ENCODE measurements at regions not wholly inside any gene's neighbourhood (a gene's known extent, or its start where the extent isn't known, plus 50 kb on each side); places are given as distances from the start of the nearest gene placed in this dataset.

DNA sequence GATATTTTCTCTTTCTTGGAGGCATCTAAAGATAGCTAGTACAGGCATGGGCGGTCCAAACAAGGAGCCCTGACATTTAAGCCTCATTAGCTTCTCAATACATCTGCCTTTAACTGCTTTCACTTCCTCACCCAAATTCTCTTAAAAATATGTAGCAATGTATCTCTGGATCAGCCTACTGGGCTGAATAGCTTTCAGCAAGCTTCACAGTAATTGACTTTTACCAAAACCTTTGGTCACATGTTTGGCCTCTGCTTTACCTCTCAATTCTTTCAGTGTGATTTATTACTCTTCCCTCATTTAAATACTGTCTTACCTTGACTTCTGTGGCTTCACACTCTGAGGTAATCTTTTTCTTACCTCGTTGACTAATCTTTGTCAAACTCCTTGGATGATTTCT lies 1618.1 kb downstream of the GRIK2 start:
- WGBS (ENCODE audit: insufficient coverage, insufficient read length), result no CpG with 5 or more reads among the region's 2 CpGs
- Histone ChIP-seq H3K4me1 (ENCODE audit: control insufficient read depth, insufficient read depth, low read length) (no peaks in the 10 kb centered on the region), H3K27ac (ENCODE audit: low read length) (no peak overlapping the region), H3K36me3 (ENCODE audit: control insufficient read depth, insufficient read depth, low read length) (no peaks in the 10 kb centered on the region), H3K4me3 (ENCODE audit: low read length) (no peak overlapping the region), H3K27me3 (ENCODE audit: control insufficient read depth, insufficient read depth, low read length) (no peaks in the 10 kb centered on the region), H3K9me3 (ENCODE audit: control insufficient read depth, insufficient read depth, low read length) (no peaks in the 10 kb centered on the region)
- no peak for DNase-seq (ENCODE audit: low read depth, low spot score)

DNA sequence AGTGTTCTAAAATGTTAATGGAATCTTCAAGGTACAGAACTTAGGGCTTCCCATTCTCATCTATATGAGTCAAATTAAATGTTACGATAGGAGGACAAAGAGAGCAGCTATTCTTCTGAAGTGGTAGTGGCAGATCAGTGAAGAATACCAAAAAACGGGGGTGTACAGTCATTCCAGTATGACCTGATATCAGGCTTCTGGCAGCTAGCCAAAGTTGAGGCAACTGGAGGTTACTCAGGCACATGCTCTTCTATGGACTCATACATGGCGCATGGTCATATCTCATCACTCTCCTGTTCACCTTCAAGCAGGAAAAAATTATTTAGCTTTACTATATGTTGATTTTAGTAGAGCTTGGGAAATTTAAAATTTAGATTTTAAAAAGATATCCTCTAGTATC lies 1608.8 kb downstream of the GRIK2 start:
- no peaks in the 10 kb centered on the region; the same call in 1 of the 2 replicates for H3K4me1 ChIP-seq (ENCODE audit: control insufficient read depth, insufficient read depth, low read length)
- H3K27me3 ChIP-seq (ENCODE audit: control insufficient read depth, insufficient read depth, low read length), result no peaks in the 10 kb centered on the region
- no peak overlapping the region for H3K4me3 ChIP-seq (ENCODE audit: low read length)
- no peak overlapping the region for H3K27ac ChIP-seq (ENCODE audit: low read length)
- H3K9me3 ChIP-seq (ENCODE audit: control insufficient read depth, insufficient read depth, low read length), result no peaks in the 10 kb centered on the region
- no peak for DNase-seq (ENCODE audit: low read depth, low spot score)
- WGBS (ENCODE audit: insufficient coverage, insufficient read length), result no CpG with 5 or more reads among the region's 3 CpGs
- no peaks in the 10 kb centered on the region for H3K36me3 ChIP-seq (ENCODE audit: control insufficient read depth, insufficient read depth, low read length)

DNA sequence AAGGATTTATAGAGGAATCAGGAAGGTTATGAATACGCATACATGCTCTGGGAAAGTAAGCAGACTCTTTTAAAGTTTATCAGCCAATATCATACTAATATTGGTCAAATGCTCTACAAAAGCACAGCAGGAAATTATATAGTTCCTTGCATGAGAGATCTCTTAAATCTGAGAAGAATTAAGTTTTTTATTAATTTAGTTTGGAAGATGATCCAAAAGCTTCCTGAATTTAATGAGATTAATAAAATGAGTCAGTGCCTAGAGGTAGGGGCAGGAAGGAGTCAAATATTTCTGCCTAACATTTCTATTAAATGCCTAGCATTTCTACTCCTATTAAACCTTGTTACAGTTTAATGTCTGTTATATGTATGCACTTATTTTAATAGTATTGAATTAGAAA lies 1608.2 kb downstream of the GRIK2 start:
- H3K27me3 ChIP-seq (ENCODE audit: control insufficient read depth, insufficient read depth, low read length), result no peaks in the 10 kb centered on the region
- no peak overlapping the region for H3K4me3 ChIP-seq (ENCODE audit: low read length)
- DNase-seq (ENCODE audit: low read depth, low spot score), result no peak
- no peaks in the 10 kb centered on the region; the same call in 1 of the 2 replicates for H3K4me1 ChIP-seq (ENCODE audit: control insufficient read depth, insufficient read depth, low read length)
- H3K27ac ChIP-seq (ENCODE audit: low read length), result no peak overlapping the region
- H3K36me3 ChIP-seq (ENCODE audit: control insufficient read depth, insufficient read depth, low read length), result no peaks in the 10 kb centered on the region
- WGBS (ENCODE audit: insufficient coverage, insufficient read length), result no CpG with 5 or more reads among the region's 1 CpG
- no peaks in the 10 kb centered on the region for H3K9me3 ChIP-seq (ENCODE audit: control insufficient read depth, insufficient read depth, low read length)

DNA sequence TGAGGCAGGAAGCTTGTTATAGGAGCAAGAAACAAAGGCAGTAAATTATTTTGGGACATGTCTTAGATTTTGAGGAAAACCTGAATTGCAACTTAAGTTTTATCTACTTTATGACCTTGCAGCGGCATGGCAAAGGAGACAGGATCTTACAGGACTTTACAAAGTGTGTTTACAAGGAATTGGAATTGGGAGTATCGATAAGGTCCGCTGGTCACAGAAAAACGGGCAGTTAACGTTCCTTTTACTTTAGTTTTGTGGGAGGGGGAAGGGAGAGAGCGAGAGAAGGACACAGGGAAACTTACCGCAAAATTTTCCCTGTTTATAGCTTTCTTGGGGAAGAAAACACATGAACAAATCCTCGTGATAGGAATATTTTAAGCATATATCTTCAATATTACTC lies 1607.2 kb downstream of the GRIK2 start:
- no peak overlapping the region for H3K27ac ChIP-seq (ENCODE audit: low read length)
- no peaks in the 10 kb centered on the region; the same call in 1 of the 2 replicates for H3K4me1 ChIP-seq (ENCODE audit: control insufficient read depth, insufficient read depth, low read length)
- H3K4me3 ChIP-seq (ENCODE audit: low read length), result no peak overlapping the region
- H3K36me3 ChIP-seq (ENCODE audit: control insufficient read depth, insufficient read depth, low read length), result no peaks in the 10 kb centered on the region
- DNase-seq (ENCODE audit: low read depth, low spot score), result no peak
- no peaks in the 10 kb centered on the region for H3K27me3 ChIP-seq (ENCODE audit: control insufficient read depth, insufficient read depth, low read length)
- no peaks in the 10 kb centered on the region for H3K9me3 ChIP-seq (ENCODE audit: control insufficient read depth, insufficient read depth, low read length)
- WGBS (ENCODE audit: insufficient coverage, insufficient read length), result no CpG with 5 or more reads among the region's 8 CpGs

DNA sequence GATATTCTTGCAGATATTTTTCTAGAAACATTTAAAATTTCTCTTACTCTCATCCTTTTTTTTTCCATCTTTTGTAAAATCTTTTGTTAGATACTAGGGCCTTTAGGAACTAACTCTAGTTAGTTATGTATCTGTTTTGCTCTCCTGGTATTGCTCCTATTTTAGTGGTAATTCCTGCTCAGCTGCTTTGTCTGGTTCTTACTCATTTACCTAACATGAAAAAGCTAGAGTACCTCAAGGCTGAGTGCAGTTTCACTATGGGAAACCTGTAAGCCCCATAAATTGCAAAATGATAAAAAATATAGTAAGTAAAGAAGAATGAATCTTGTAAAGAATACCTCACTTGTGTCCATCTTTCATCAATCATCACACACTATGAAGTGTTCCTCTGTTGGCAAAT lies 1602.0 kb downstream of the GRIK2 start:
- Histone ChIP-seq H3K36me3 (ENCODE audit: control insufficient read depth, insufficient read depth, low read length) (no peaks in the 10 kb centered on the region), H3K4me3 (ENCODE audit: low read length) (no peak overlapping the region), H3K27me3 (ENCODE audit: control insufficient read depth, insufficient read depth, low read length) (no peaks in the 10 kb centered on the region), H3K9me3 (ENCODE audit: control insufficient read depth, insufficient read depth, low read length) (no peaks in the 10 kb centered on the region), H3K4me1 (ENCODE audit: control insufficient read depth, insufficient read depth, low read length) (no peaks in the 10 kb centered on the region), H3K27ac (ENCODE audit: low read length) (no peak overlapping the region)
- no peak for DNase-seq (ENCODE audit: low read depth, low spot score)

DNA sequence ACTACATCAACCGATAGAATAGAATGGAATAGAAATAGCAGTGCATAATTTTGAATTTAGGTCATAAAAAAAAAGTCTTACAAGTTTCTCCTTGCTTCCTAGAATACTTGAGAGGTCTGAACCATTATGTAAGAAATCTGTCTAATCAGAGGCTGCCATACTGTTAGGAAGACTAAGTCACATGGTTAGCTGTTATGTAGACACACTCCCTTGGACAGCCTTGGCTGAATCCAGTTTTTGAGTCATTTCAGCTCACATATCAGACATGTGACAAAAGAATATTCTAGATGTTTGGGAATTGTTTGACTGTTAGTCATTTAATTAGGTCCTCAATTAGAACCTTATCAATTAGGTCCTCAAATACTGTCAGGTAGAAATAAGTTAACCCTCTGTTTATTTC lies 1601.4 kb downstream of the GRIK2 start:
- Histone ChIP-seq H3K27me3 (ENCODE audit: control insufficient read depth, insufficient read depth, low read length) (no peaks in the 10 kb centered on the region), H3K4me3 (ENCODE audit: low read length) (no peak overlapping the region), H3K27ac (ENCODE audit: low read length) (no peak overlapping the region), H3K4me1 (ENCODE audit: control insufficient read depth, insufficient read depth, low read length) (no peaks in the 10 kb centered on the region), H3K9me3 (ENCODE audit: control insufficient read depth, insufficient read depth, low read length) (no peaks in the 10 kb centered on the region), H3K36me3 (ENCODE audit: control insufficient read depth, insufficient read depth, low read length) (no peaks in the 10 kb centered on the region)
- no CpG with 5 or more reads among the region's 1 CpG for WGBS (ENCODE audit: insufficient coverage, insufficient read length)
- DNase-seq (ENCODE audit: low read depth, low spot score), result no peak

DNA sequence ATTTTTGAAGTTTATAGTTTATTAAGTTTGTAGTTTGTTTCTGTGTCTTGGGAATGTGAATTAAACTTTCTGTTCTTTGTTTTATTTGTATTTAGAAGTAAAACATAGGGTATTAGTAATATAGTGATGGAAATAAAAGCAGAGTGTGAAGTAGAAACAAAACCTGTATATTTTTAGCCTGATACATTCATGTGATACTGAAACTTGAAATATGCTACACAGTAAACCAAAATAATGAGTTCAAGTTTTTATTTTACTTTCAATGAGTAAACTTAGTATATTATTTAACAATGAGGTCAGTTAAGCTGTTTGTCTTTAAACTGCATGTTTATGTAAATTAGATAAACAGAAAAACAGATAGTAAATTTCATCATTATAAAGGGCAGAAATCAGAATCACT lies 1592.6 kb downstream of the GRIK2 start:
- Histone ChIP-seq H3K27ac (ENCODE audit: low read length) (no peak overlapping the region), H3K27me3 (ENCODE audit: control insufficient read depth, insufficient read depth, low read length) (no peaks in the 10 kb centered on the region), H3K4me3 (ENCODE audit: low read length) (no peak overlapping the region), H3K36me3 (ENCODE audit: control insufficient read depth, insufficient read depth, low read length) (no peaks in the 10 kb centered on the region), H3K4me1 (ENCODE audit: control insufficient read depth, insufficient read depth, low read length) (no peaks in the 10 kb centered on the region), H3K9me3 (ENCODE audit: control insufficient read depth, insufficient read depth, low read length) (no peaks in the 10 kb centered on the region)
- DNase-seq (ENCODE audit: low read depth, low spot score), result no peak

DNA sequence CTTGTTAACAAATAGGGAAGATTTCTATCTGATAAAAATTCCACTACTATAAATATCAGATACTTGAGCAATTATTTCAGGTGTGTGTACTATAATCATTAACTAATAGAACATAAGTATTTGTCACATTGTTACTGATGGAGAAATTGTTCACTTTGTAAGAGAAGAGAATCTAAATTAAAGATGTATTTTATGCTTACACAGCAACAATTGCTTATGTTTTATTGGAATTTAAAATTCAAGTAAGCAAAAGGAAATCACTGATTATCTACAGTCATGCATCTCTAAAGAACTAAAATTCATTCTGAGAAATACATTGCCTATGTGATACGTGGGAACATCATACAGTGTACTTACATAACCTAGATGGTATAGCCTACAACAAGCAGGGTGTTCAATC lies 1590.8 kb downstream of the GRIK2 start:
- Histone ChIP-seq H3K9me3 (ENCODE audit: control insufficient read depth, insufficient read depth, low read length) (no peaks in the 10 kb centered on the region), H3K36me3 (ENCODE audit: control insufficient read depth, insufficient read depth, low read length) (no peaks in the 10 kb centered on the region), H3K4me1 (ENCODE audit: control insufficient read depth, insufficient read depth, low read length) (no peaks in the 10 kb centered on the region), H3K4me3 (ENCODE audit: low read length) (no peak overlapping the region), H3K27me3 (ENCODE audit: control insufficient read depth, insufficient read depth, low read length) (no peaks in the 10 kb centered on the region), H3K27ac (ENCODE audit: low read length) (no peak overlapping the region)
- WGBS (ENCODE audit: insufficient coverage, insufficient read length), result no CpG with 5 or more reads among the region's 1 CpG
- DNase-seq (ENCODE audit: low read depth, low spot score), result no peak

DNA sequence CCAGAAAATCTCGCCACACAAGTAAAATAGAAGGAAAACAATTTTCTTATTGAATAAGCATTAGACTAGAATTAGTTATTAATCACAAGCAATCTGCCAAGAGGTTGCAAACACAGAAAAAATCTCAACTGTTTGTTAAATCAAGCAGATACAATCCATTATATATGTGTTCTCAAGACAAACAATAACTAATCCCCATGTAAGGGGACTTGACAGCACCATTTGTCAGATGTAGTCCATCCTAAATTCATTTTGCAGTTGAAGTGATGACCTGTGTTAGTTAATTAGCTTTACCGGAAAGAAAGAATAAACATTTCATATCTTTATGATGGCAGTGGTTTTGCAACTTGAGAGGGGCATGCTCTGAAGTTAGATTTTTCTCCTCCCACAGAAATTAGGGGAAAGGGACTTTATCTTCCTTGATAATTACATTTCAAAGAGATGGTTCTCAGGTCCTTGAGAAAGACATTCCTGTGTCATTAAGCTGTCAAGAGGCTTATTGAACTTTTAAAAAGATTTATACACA lies 1588.0 kb downstream of the GRIK2 start:
- no peak overlapping the region for H3K4me3 ChIP-seq (ENCODE audit: low read length)

DNA sequence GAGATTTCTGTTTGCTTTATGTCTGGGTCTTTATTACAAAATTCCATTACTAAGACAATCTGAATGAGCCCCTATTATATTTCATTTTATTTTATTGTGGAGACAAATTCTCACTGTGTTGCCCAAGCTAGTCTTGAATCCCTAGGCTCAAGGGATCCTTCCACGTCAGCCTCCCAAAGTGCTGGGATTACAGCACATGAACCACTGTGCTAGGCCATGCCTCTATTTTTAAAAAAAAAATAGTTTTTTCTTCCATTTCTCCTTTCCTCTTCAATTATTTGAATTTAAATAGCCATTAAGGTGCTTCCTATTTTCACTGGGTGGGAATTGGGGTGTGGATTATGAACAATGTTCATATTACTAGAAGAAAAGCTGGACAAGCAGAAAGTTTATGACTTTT lies 1587.4 kb downstream of the GRIK2 start:
- WGBS (ENCODE audit: insufficient coverage, insufficient read length), result no CpG with 5 or more reads among the region's 1 CpG
- no peaks in the 10 kb centered on the region for H3K36me3 ChIP-seq (ENCODE audit: control insufficient read depth, insufficient read depth, low read length)
- DNase-seq (ENCODE audit: low read depth, low spot score), result no peak
- H3K27ac ChIP-seq (ENCODE audit: low read length), result no peak overlapping the region
- no peaks in the 10 kb centered on the region for H3K9me3 ChIP-seq (ENCODE audit: control insufficient read depth, insufficient read depth, low read length)
- no peak overlapping the region for H3K4me3 ChIP-seq (ENCODE audit: low read length)
- no peaks in the 10 kb centered on the region for H3K4me1 ChIP-seq (ENCODE audit: control insufficient read depth, insufficient read depth, low read length)
- H3K27me3 ChIP-seq (ENCODE audit: control insufficient read depth, insufficient read depth, low read length), result no peaks in the 10 kb centered on the region

More for the DNA sequence above, 1588.0 kb downstream of the GRIK2 start:
- Histone ChIP-seq H3K27ac (ENCODE audit: low read length) (no peak overlapping the region), H3K9me3 (ENCODE audit: control insufficient read depth, insufficient read depth, low read length) (no peaks in the 10 kb centered on the region), H3K36me3 (ENCODE audit: control insufficient read depth, insufficient read depth, low read length) (no peaks in the 10 kb centered on the region), H3K4me1 (ENCODE audit: control insufficient read depth, insufficient read depth, low read length) (no peaks in the 10 kb centered on the region), H3K27me3 (ENCODE audit: control insufficient read depth, insufficient read depth, low read length) (no peaks in the 10 kb centered on the region)
- no peak for DNase-seq (ENCODE audit: low read depth, low spot score)
- WGBS (ENCODE audit: insufficient coverage, insufficient read length), result no CpG with 5 or more reads among the region's 2 CpGs

DNA sequence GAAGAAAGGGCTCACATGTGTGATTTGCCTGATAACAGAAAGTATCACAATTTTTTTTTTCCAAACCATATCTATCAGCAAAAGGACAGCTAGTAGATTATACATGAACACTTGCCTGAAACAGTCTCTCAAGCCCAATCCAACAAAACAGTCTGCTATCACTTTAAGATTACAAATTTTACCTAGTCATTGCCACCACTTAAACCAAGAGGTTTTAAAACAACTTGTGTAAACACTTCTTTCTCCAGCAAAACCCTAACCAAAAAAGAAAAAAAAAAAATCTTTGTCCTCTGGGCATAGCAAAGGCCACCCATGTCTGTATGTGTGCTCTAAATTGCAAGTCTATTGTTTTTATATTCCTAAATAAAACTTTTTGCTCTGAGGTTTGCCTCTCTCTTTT lies 1568.4 kb downstream of the GRIK2 start:
- no peaks in the 10 kb centered on the region for H3K36me3 ChIP-seq (ENCODE audit: control insufficient read depth, insufficient read depth, low read length)
- H3K4me1 ChIP-seq (ENCODE audit: control insufficient read depth, insufficient read depth, low read length), result no peaks in the 10 kb centered on the region
- no peaks in the 10 kb centered on the region for H3K27me3 ChIP-seq (ENCODE audit: control insufficient read depth, insufficient read depth, low read length)
- no peak for DNase-seq (ENCODE audit: low read depth, low spot score)
- H3K27ac ChIP-seq (ENCODE audit: low read length), result no peak overlapping the region
- H3K9me3 ChIP-seq (ENCODE audit: control insufficient read depth, insufficient read depth, low read length), result no peaks in the 10 kb centered on the region
- H3K4me3 ChIP-seq (ENCODE audit: low read length), result no peak overlapping the region

Measured in iPS DF 6.9 (cell line).